GM12878 (cell line): ENCODE measurements at regions not wholly inside any gene's neighbourhood (a gene's known extent, or its start where the extent isn't known, plus 50 kb on each side); places are given as distances from the start of the nearest gene placed in this dataset.

Source experiments
- ATAC-seq: fragments of 200-7000 bp; cut with Tn5 transposase; 3 replicates; pipeline ENCODE4 v1.9.1; 2020; ENCODE audit warnings: mild to moderate bottlenecking, moderate library complexity
- BruUV-seq: library from RNA; stranded (reverse); fragments of 400-500 nt; replicated peaks from 2 replicates; lab custom pipeline; 2021; lab: Mats Ljungman, UMichigan
- CTCF ChIA-PET: fragments of 300-600 bp; sonication (Branson Sonifier 250); formaldehyde crosslinking; extraction: SDS; loops from one replicate; lab custom pipeline; 2021; ENCODE audit warnings: inconsistent platforms; lab: Yijun Ruan, JAX
- POLR2A ChIA-PET: fragments of 350-600 bp; formaldehyde crosslinking; extraction: SDS; loops from one replicate; lab custom pipeline; 2021; ENCODE audit warnings: inconsistent platforms; lab: Charles Lee
- RAD21 ChIA-PET: fragments of 300-600 bp; sonication (Branson Sonifier 250); formaldehyde crosslinking; loops from one replicate; lab custom pipeline; 2023; ENCODE audit warnings: antibody characterized with exemption; ENCODE audit not compliant: unreplicated experiment; lab: Charles Lee
- SMC1A ChIA-PET: fragments of 300-600 bp; sonication (Branson Sonifier 250); formaldehyde crosslinking; loops from one replicate; lab custom pipeline; 2023; ENCODE audit not compliant: unreplicated experiment, uncharacterized antibody; lab: Charles Lee
- DNase-seq: peaks from one replicate; pipeline ENCODE4 v3.0.0-alpha.2; 2011; ENCODE audit warnings: low read depth, low spot score
- FAIRE-seq: peaks from 3 replicates; lab custom pipeline; 2011; peaks lifted over from hg19 to GRCh38; lab: Jason Lieb, UNC
- H2AFZ ChIP-seq: 2 replicates; pipeline ENCODE4 v1.6.0; 2011; ENCODE audit warnings: low read depth, low read length, control low read depth; ENCODE audit not compliant: control insufficient read depth
- H3K27ac ChIP-seq: 2 replicates; pipeline ENCODE4 v1.5.1; 2011; ENCODE audit warnings: control low read depth; ENCODE audit not compliant: control insufficient read depth, insufficient read depth
- H3K27me3 ChIP-seq, 2 experiments: replicated peaks in 1 of 2; 2 replicates each; pipeline versions ENCODE4 v1.6.0 to v1.6.1; 2011; ENCODE audit warnings: low read length in 1 of 2; ENCODE audit not compliant: control insufficient read depth in 2 of 2, insufficient read depth in 2 of 2
- H3K36me3 ChIP-seq, 2 experiments: 2 replicates each; pipeline ENCODE4 v1.5.1; 2011; ENCODE audit warnings: low read length in 1 of 2; ENCODE audit not compliant: control insufficient read depth in 2 of 2, insufficient read depth in 2 of 2
- H3K4me1 ChIP-seq: 2 replicates; pipeline ENCODE4 v1.6.1; 2011; ENCODE audit warnings: mild to moderate bottlenecking, low read length, moderate library complexity, mixed read lengths; ENCODE audit not compliant: control insufficient read depth, insufficient read depth
- H3K4me2 ChIP-seq: 2 replicates; pipeline ENCODE4 v1.6.0; 2011; ENCODE audit warnings: control low read depth; ENCODE audit not compliant: control insufficient read depth, insufficient read depth
- H3K4me3 ChIP-seq: fragments of 200-600 bp; sonication (generic); 2 replicates; pipeline ENCODE4 v1.5.1; 2016
- H3K79me2 ChIP-seq: 2 replicates; pipeline ENCODE4 v1.6.0; 2011; ENCODE audit warnings: low read length; ENCODE audit not compliant: control insufficient read depth, insufficient read depth
- H3K9ac ChIP-seq: 2 replicates; pipeline ENCODE4 v1.8.0; 2011; ENCODE audit warnings: low read length, control low read depth, mixed read lengths; ENCODE audit not compliant: control insufficient read depth, insufficient read depth
- H3K9me3 ChIP-seq: replicated peaks from 3 replicates; pipeline ENCODE4 v1.5.1; 2011; ENCODE audit warnings: mild to moderate bottlenecking, low read length; ENCODE audit not compliant: control insufficient read depth, insufficient read depth
- H4K20me1 ChIP-seq: 2 replicates; pipeline ENCODE4 v1.6.0; 2011; ENCODE audit not compliant: control insufficient read depth, insufficient read depth
- ATF7 ChIP-seq: fragments of 450-650 bp; IDR thresholded peaks from 2 replicates; pipeline ENCODE4 v1.6.1; 2016; ENCODE audit warnings: low read depth, mild to moderate bottlenecking
- BCLAF1 ChIP-seq: fragments of 450-650 bp; IDR thresholded peaks from 2 replicates; pipeline ENCODE4 v1.6.1; 2017; ENCODE audit warnings: antibody characterized with exemption, mild to moderate bottlenecking, moderate library complexity
- FOS ChIP-seq: IDR thresholded peaks from 3 replicates; pipeline ENCODE4 v1.6.1; 2011; ENCODE audit warnings: borderline replicate concordance; ENCODE audit not compliant: insufficient read length; ENCODE audit errors: extremely low read depth
- HDAC2 ChIP-seq: fragments of 200-600 bp; sonication (generic); IDR thresholded peaks from 2 replicates; pipeline ENCODE4 v1.6.1; 2017
- IKZF1 ChIP-seq: fragments of 450-650 bp; conservative IDR thresholded peaks from 2 replicates; pipeline ENCODE4 v1.6.1; 2017; ENCODE audit warnings: antibody characterized with exemption, mild to moderate bottlenecking
- IRF5 ChIP-seq: fragments of 450-650 bp; IDR thresholded peaks from 2 replicates; pipeline ENCODE4 v1.6.1; 2017; ENCODE audit warnings: borderline replicate concordance
- JUNB ChIP-seq: IDR thresholded peaks from 2 replicates; pipeline ENCODE4 v1.6.1; 2016; ENCODE audit warnings: antibody characterized with exemption, mild to moderate bottlenecking
- MAX ChIP-seq: IDR thresholded peaks from 2 replicates; pipeline ENCODE4 v1.6.1; 2012; ENCODE audit warnings: low read depth, low read length, improper control_type of control experiment
- RELA ChIP-seq: fragments of 450-650 bp; IDR thresholded peaks from 2 replicates; pipeline ENCODE4 v1.8.0; 2014; ENCODE audit warnings: borderline replicate concordance; ENCODE audit not compliant: partially characterized antibody
- ZBTB40 ChIP-seq: fragments of 450-650 bp; IDR thresholded peaks from 2 replicates; pipeline ENCODE4 v1.6.1; 2016; ENCODE audit warnings: mild to moderate bottlenecking, moderate library complexity, borderline replicate concordance
- ZSCAN29 ChIP-seq: fragments of 450-650 bp; IDR thresholded peaks from 2 replicates; pipeline ENCODE4 v1.6.1; 2017; ENCODE audit warnings: mild to moderate bottlenecking, moderate library complexity
- WGBS: methylation state at CpG from one replicate; pipeline ENCODE4 v1.1.6; 2016; ENCODE audit warnings: low lambda C conversion rate; ENCODE audit not compliant: insufficient replicate concordance, insufficient coverage; ENCODE audit errors: missing lambda C conversion rate; 5-methylcytosine and 5-hydroxymethylcytosine counted together
- in situ Hi-C: fragments of 300-500 bp; cut with MboI; formaldehyde crosslinking; loops from 9 replicates; pipeline ENCODE4 v1.14.3; 2018; ENCODE audit warnings: mixed read lengths
- intact Hi-C: fragments of 100-400 bp; cut with micrococcal nuclease; formaldehyde crosslinking; loops from one replicate; pipeline ENCODE4 v1.14.2; 2022; ENCODE audit not compliant: unreplicated experiment

GRCh38 chr13:73820285-73820684 is 313.9 kb downstream of the KLF12 start:
- H3K27ac ChIP-seq, result no peak overlapping the region
- TF ChIP-seq HDAC2, result no peak
- no peak for TF ChIP-seq ZSCAN29
- no peak for TF ChIP-seq ZBTB40
- no peak for TF ChIP-seq ATF7
- no peak for TF ChIP-seq BCLAF1
- no peak for TF ChIP-seq MAX
- no peak for TF ChIP-seq JUNB
- TF ChIP-seq RELA, result no peak
- no peak for TF ChIP-seq IRF5
- no peak for TF ChIP-seq IKZF1
- TF ChIP-seq FOS, result no peak
- H2AFZ ChIP-seq, result no peak overlapping the region
- no peaks in the 10 kb centered on the region for H3K79me2 ChIP-seq
- no peak overlapping the region for H3K4me2 ChIP-seq
- POLR2A ChIA-PET, result no interaction called here
- SMC1A ChIA-PET, result interaction anchor here (0.9 kb wide), 1 partner anchor 17 kb away, joined by 3 read pairs; no protein-coding TSS in a partner anchor
- DNase-seq (no peak), ATAC-seq (no peak), FAIRE-seq (no peak)
- no peaks in the 10 kb centered on the region for H3K9me3 ChIP-seq
- CTCF ChIA-PET, result interaction anchor here (1.0 kb wide), 1 partner anchor 8 kb away, joined by 3 read pairs; no protein-coding TSS in a partner anchor
- BruUV-seq, result no TSS peak
- no peaks in the 10 kb centered on the region for H3K4me1 ChIP-seq
- no peaks in the 10 kb centered on the region for H4K20me1 ChIP-seq
- WGBS, result 99% methylated on average over 3 of the region's 3 CpGs
- intact Hi-C loops (no loop called here), in situ Hi-C loops (no loop called here)
- RAD21 ChIA-PET, result interaction anchor here (0.8 kb wide), 1 partner anchor 16 kb away, joined by 3 read pairs; no protein-coding TSS in a partner anchor
- H3K27me3 ChIP-seq, result no peaks in the 10 kb centered on the region
- H3K36me3 ChIP-seq, result no peaks in the 10 kb centered on the region
- H3K4me3 ChIP-seq, result no peak overlapping the region
- no peak overlapping the region for H3K9ac ChIP-seq
